NCI-H2081 treated with DMSO at 0.1 percent for 48 hours (cell line): ENCODE measurements at regions not wholly inside any gene's neighbourhood (a gene's known extent, or its start where the extent isn't known, plus 50 kb on each side); places are given as distances from the start of the nearest gene placed in this dataset.

ENCODE experiments used
- DNase-seq: peaks from one replicate; lab custom pipeline; 2025; lab: John Stamatoyannopoulos, UW

GRCh38 chr14:44151130-44151820 is 355.8 kb downstream of the FSCB start:
- DNase-seq, result no peak

GRCh38 chr14:44149597-44149996 is 357.5 kb downstream of the FSCB start:
- DNase-seq, result peak; percentile 39

GRCh38 chr14:44142006-44142405 is 365.1 kb downstream of the FSCB start:
- no peak for DNase-seq

- DNase-seq, result no peak
These were observed 371.1 kb downstream of the FSCB start for GRCh38 chr14:44135972-44136371.

- DNase-seq, result no peak
These were observed 375.2 kb downstream of the FSCB start for GRCh38 chr14:44131861-44132260.

- no peak for DNase-seq
These were observed 393.0 kb downstream of the FSCB start for GRCh38 chr14:44113769-44114730.

GRCh38 chr14:44112774-44113460 is 394.2 kb downstream of the FSCB start:
- DNase-seq, result no peak

GRCh38 chr14:44109036-44109435 is 398.0 kb downstream of the FSCB start:
- no peak for DNase-seq

GRCh38 chr14:44108601-44109000 is 398.5 kb downstream of the FSCB start:
- no peak for DNase-seq

- no peak for DNase-seq
These were observed 399.9 kb downstream of the FSCB start for GRCh38 chr14:44107156-44107555.

GRCh38 chr14:44099743-44100488 is 407.2 kb downstream of the FSCB start:
- no peak for DNase-seq

- no peak for DNase-seq
These were observed 425.9 kb downstream of the FSCB start for GRCh38 chr14:44081146-44081545.

GRCh38 chr14:44070046-44070445 is 437.0 kb downstream of the FSCB start:
- DNase-seq, result no peak

GRCh38 chr14:44053422-44053821 is 453.7 kb downstream of the FSCB start:
- DNase-seq, result no peak

- no peak for DNase-seq
These were observed 465.4 kb downstream of the FSCB start for GRCh38 chr14:44041700-44042099.

GRCh38 chr14:44040561-44040960 is 466.5 kb downstream of the FSCB start:
- no peak for DNase-seq

GRCh38 chr14:44036248-44036647 is 470.8 kb downstream of the FSCB start:
- no peak for DNase-seq

- no peak for DNase-seq
These were observed 471.4 kb downstream of the FSCB start for GRCh38 chr14:44035707-44036106.

GRCh38 chr14:44030831-44031383 is 476.2 kb downstream of the FSCB start:
- DNase-seq, result no peak

GRCh38 chr14:44029933-44030332 is 477.1 kb downstream of the FSCB start:
- DNase-seq, result no peak

- DNase-seq, result no peak
These were observed 479.7 kb downstream of the FSCB start for GRCh38 chr14:44027397-44027796.

GRCh38 chr14:44010595-44010994 is 496.5 kb downstream of the FSCB start:
- DNase-seq, result no peak
